HepG2 (cell line): ENCODE measurements at regions not wholly inside any gene's neighbourhood (a gene's known extent, or its start where the extent isn't known, plus 50 kb on each side); places are given as distances from the start of the nearest gene placed in this dataset.

Source experiments
- ATAC-seq: fragments of 200-7000 bp; cut with Tn5 transposase; 3 replicates; pipeline ENCODE4 v1.9.1; 2020; ENCODE audit warnings: mild to moderate bottlenecking, moderate library complexity
- BruUV-seq: library from RNA; stranded (reverse); fragments of 400-500 nt; replicated peaks from 2 replicates; lab custom pipeline; 2021; lab: Mats Ljungman, UMichigan
- CTCF ChIA-PET: fragments of 300-600 bp; formaldehyde crosslinking; extraction: SDS; loops from one replicate; lab custom pipeline; 2021; ENCODE audit warnings: low total read pairs, inconsistent platforms, low intra/inter-chr PET ratio; lab: Yijun Ruan, JAX
- POLR2A ChIA-PET: fragments of 350-600 bp; sonication (Branson Sonifier 250); formaldehyde crosslinking; loops from one replicate; lab custom pipeline; 2020; ENCODE audit warnings: antibody characterized with exemption, inconsistent platforms; lab: Yijun Ruan, JAX
- DNase-seq: peaks from one replicate; pipeline ENCODE4 v3.0.0-alpha.2; 2015; ENCODE audit warnings: low spot score
- FAIRE-seq: peaks from 3 replicates; lab custom pipeline; 2011; peaks lifted over from hg19 to GRCh38; lab: Jason Lieb, UNC
- H2AFZ ChIP-seq: one replicate; pipeline ENCODE4 v1.6.1; 2011; ENCODE audit warnings: low read length, inconsistent platforms
- H3K27ac ChIP-seq: fragments of 300-600 bp; 3 replicates; pipeline ENCODE4 v1.8.0; 2011; ENCODE audit warnings: mixed run types, mild to moderate bottlenecking, mixed read lengths, low read length, inconsistent platforms; ENCODE audit not compliant: insufficient read depth; ENCODE audit errors: extremely low read length
- H3K27me3 ChIP-seq, 2 experiments: fragments of 200-600 bp in 1 of 2; 2 replicates in 1 of 2; 3 replicates in 1 of 2; pipeline versions ENCODE4 v1.6.0 to v1.8.0; 2011; ENCODE audit warnings: low read length in 2 of 2, mild to moderate bottlenecking in 2 of 2, moderate library complexity in 2 of 2, inconsistent platforms in 1 of 2; ENCODE audit not compliant: insufficient read depth in 2 of 2, control insufficient read depth in 1 of 2
- H3K36me3 ChIP-seq, 2 experiments: fragments of 200-600 bp in 1 of 2; replicated peaks in 1 of 2; 2 replicates in 1 of 2; 3 replicates in 1 of 2; pipeline versions ENCODE4 v1.5.1 to v1.8.0; 2011; ENCODE audit warnings: low read length in 2 of 2, inconsistent platforms in 1 of 2; ENCODE audit not compliant: insufficient read depth in 2 of 2, control insufficient read depth in 1 of 2
- H3K4me1 ChIP-seq: 2 replicates; pipeline ENCODE4 v1.5.1; 2012; ENCODE audit warnings: low read length, inconsistent platforms; ENCODE audit not compliant: insufficient read depth
- H3K4me2 ChIP-seq: 2 replicates; pipeline ENCODE4 v1.6.0; 2011; ENCODE audit warnings: low read depth, low read length, inconsistent platforms
- H3K4me3 ChIP-seq, 3 experiments: fragments of 200-600 bp in 1 of 3; sonication (generic), shearing (Covaris generic) in 1 of 3; replicated peaks in 1 of 3; 2 replicates each; pipeline ENCODE4 v1.5.1; 2011 to 2016; ENCODE audit warnings: low read length in 3 of 3, inconsistent platforms in 2 of 3, low read depth in 2 of 3, mild to moderate bottlenecking in 2 of 3, control low read depth in 1 of 3, mixed read lengths in 1 of 3; ENCODE audit not compliant: insufficient read depth in 1 of 3
- H3K79me2 ChIP-seq: one replicate; pipeline ENCODE4 v1.6.1; 2011; ENCODE audit warnings: low read length, inconsistent platforms; ENCODE audit not compliant: insufficient read depth
- H3K9ac ChIP-seq: 2 replicates; pipeline ENCODE4 v1.6.0; 2011; ENCODE audit warnings: mild to moderate bottlenecking, low read depth, low read length, inconsistent platforms; ENCODE audit not compliant: insufficient read depth
- H3K9me3 ChIP-seq: 2 replicates; pipeline ENCODE4 v1.5.1; 2012; ENCODE audit warnings: mild to moderate bottlenecking, low read length
- H4K20me1 ChIP-seq: 2 replicates; pipeline ENCODE4 v1.6.0; 2011; ENCODE audit warnings: inconsistent platforms, mild to moderate bottlenecking, low read length, moderate library complexity; ENCODE audit not compliant: insufficient read depth
- ATF6 ChIP-seq: sonication (generic); formaldehyde crosslinking; conservative IDR thresholded peaks from 2 replicates; pipeline ENCODE4 v1.4.0; 2020; ENCODE audit warnings: missing genetic modification reagents
- NFYB ChIP-seq: sonication (generic); formaldehyde crosslinking; IDR thresholded peaks from 2 replicates; pipeline ENCODE4 v1.4.0; 2020; ENCODE audit warnings: missing genetic modification reagents
- NR3C1 ChIP-seq: sonication (generic); formaldehyde crosslinking; IDR thresholded peaks from 2 replicates; pipeline ENCODE4 v1.4.0; 2020; ENCODE audit warnings: missing genetic modification reagents
- SMAD3 ChIP-seq: sonication (generic); formaldehyde crosslinking; IDR thresholded peaks from 2 replicates; pipeline ENCODE4 v1.4.0; 2020; ENCODE audit warnings: missing genetic modification reagents
- ZNF629 ChIP-seq: sonication (generic); formaldehyde crosslinking; conservative IDR thresholded peaks from 2 replicates; pipeline ENCODE4 v1.5.0; 2020; ENCODE audit warnings: missing genetic modification reagents
- WGBS: methylation state at CpG from one replicate; pipeline ENCODE4 v1.1.6; 2017; ENCODE audit warnings: low lambda C conversion rate; 5-methylcytosine and 5-hydroxymethylcytosine counted together
- in situ Hi-C: cut with HindIII; loops from 2 replicates; pipeline ENCODE4 v1.10.0; 2017; ENCODE audit warnings: low pct_unique_long_range_greater_than_20kb; ENCODE audit not compliant: extremely low pct_ligation_motif_present
- intact Hi-C: fragments of 100-400 bp; cut with micrococcal nuclease; formaldehyde crosslinking; loops from one replicate; pipeline ENCODE4 v1.10.0; 2022; ENCODE audit not compliant: unreplicated experiment

- TF ChIP-seq SMAD3 (CRISPR knock-in tag) = no peak
Observed at GRCh38 chr6:106805771-106806170, 168.8 kb downstream of the CD24 start (continued).

- Histone ChIP-seq H3K36me3 (no peaks in the 10 kb centered on the region), H3K27ac (no peak overlapping the region), H3K4me3 (no peak overlapping the region), H3K4me2 (0 out of 2 replicates have a peak overlapping the region, but pooled peaks have one; percentile 26), H3K27me3 (no peaks in the 10 kb centered on the region; a peak in 1 of 5 replicates), H3K9me3 (no peaks in the 10 kb centered on the region), H3K4me1 (peaks cover 43% of the 10 kb centered on the region), H2AFZ (peak overlapping the region; percentile 34), H3K79me2 (no peaks in the 10 kb centered on the region), H4K20me1 (no peaks in the 10 kb centered on the region), H3K9ac (no peak overlapping the region)
- TF ChIP-seq ATF6 (CRISPR knock-in tag) = no peak
- peak; percentile 48 for TF ChIP-seq NFYB (CRISPR knock-in tag)
- TF ChIP-seq NR3C1 (CRISPR knock-in tag) = no peak
- TF ChIP-seq ZNF629 (CRISPR knock-in tag) = peak; percentile 61
- intact Hi-C loops (no loop called here), in situ Hi-C loops (loop anchor here (10.0 kb wide), 1 partner anchor 170 kb away; the partner anchor contains the start of gene CD24)
- no TSS peak for BruUV-seq
- ATAC-seq = no peak
- ChIA-PET CTCF (no interaction called here), POLR2A (no interaction called here)
- no peak for DNase-seq
- 66% methylated on average over 7 of the region's 7 CpGs for WGBS
- FAIRE-seq = no peak
Observed at GRCh38 chr6:106804346-106805335, 169.9 kb downstream of the CD24 start.
